ENCODE measurements at regions not wholly inside any gene's neighbourhood (a gene's known extent, or its start where the extent isn't known, plus 50 kb on each side); places are given as distances from the start of the nearest gene placed in this dataset.

DNA sequence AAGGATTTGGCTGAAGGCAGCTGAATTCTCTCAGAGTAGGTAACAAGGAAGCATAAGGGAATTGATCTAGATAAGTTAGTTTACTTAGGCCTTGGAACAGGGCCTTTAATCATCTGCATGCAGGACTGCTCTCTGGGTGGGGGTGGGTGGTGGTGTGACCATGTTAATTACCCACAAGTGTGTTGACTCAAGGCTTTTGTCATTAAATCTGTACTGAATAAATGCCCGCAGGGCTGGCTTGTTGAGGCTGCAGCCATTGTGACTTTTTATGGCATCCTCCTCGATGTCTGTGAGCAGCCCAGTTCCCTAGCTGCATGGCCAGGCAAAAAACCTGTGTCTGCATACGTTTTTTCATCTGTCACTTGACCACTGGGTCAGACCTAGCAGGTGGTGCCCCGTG lies 63.5 kb upstream of the ASCC3 start:
- DNase-seq (ENCODE audit: low read depth) = no peak

DNA sequence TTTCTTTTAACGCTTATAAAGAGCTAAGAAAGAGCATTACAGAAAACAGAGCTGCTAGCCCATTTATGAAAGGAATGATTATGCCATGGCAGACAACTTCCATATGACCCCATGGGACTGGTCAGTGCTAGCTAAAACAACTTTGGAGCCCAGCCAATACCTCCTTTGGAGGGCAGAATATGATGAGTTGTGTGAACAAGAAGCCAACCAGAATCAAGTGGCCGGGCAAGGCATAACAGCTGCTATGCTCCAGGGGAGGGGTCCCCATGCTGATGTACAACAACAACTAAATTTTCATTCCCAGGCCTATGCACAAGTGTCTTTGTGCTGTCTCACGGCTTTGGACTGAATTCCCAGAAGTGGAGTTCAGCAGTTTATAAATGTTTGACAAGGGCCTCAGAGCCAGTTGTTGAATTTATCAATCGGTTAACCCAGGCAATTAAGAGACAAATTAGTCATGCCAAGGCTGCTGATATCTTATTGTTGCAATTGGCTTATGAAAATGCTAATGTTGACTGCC lies 65.0 kb upstream of the ASCC3 start:
- no peak for DNase-seq (ENCODE audit: low read depth)

DNA sequence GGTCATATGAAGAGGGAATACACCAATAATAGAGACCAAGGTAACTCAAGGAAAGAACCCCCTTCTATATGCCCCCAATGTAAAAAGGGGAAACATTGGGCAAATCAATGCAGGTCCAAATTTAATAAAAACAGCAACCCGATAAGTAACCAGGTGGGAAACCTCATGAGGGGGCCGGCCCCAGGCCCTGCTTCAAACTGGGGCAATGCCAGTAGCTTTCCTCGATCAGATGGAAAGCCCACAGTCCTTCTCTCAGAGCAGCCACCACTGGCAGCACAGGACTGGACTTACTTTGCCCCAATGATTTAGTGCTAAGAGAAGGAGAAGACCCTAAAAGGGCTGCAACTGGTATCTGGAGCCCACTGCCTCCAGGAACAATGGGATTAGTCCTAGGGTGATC lies 65.6 kb upstream of the ASCC3 start:
- DNase-seq (ENCODE audit: low read depth) = no peak

DNA sequence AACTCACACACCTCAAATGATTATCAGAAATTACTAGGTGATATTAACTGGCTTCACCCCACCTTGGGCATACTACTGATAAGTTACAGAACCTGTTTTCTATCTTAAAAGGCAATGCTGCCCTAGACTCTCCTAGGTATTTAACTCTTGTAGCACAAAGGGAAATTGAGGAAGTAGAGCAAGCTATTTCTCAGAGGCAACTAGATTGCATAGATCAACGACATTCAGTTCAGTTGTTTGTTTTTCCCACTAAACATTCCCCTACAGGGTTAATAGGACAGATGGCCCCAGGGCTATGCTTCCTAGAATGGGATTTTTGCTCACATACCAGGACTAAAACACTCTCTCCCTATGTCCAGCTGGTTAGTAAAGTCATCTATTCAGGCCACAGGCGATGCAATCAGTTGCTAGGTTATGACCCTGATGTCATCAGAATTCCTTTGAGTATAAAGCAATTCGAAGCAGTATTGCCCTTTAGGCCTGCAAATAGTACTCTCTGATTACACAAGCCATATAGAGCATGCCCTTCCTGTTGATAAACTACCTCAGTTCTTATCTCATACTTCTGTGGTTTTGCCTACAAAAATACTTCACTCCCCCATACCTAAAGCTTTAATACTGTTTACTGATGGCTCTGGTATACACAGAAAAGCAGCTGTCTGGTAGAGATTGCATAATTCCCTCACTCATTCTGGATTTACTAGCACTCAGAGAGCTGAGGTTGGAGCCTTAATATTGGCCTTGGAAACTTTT lies 67.4 kb upstream of the ASCC3 start:
- DNase-seq (ENCODE audit: low read depth) = no peak

DNA sequence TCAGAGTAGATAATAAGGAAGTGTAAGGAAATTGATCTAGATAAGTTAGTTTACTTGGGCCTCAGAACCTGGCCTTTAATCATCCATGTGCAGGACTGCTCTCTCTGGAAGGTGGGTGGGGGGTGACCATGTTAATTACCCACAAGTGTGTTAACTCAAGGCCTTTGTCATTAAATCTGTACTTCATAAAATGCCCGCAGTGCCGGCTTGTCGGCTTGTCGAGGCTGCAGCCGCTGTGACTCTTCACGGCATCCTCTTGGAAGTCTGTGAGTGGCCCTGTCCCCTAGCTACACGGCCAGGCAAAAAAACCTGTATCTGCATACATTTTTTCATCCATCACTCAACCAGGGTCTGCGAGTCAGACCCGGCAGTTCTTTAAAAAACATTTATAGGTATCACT lies 70.9 kb upstream of the ASCC3 start:
- DNase-seq (ENCODE audit: low read depth) = no peak

DNA sequence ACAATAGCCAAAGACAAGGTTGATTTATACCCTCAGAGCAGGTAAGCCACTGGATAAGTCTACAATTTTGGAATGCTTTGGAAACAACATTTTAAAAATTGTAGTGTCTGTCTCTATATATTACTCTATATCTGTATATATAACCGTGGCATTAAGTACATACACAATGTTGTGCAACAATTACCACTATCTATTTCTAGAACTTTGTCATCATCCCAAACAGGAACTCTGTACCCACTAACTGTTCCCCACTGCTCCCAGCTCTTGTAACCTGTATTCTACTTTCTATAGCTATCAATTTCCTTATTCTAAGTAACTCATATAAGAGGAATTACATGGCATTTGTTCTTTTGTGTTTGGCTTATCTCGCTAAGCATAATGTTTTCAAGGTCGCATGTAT lies 78.2 kb upstream of the ASCC3 start:
- no peak for DNase-seq (ENCODE audit: low read depth)

DNA sequence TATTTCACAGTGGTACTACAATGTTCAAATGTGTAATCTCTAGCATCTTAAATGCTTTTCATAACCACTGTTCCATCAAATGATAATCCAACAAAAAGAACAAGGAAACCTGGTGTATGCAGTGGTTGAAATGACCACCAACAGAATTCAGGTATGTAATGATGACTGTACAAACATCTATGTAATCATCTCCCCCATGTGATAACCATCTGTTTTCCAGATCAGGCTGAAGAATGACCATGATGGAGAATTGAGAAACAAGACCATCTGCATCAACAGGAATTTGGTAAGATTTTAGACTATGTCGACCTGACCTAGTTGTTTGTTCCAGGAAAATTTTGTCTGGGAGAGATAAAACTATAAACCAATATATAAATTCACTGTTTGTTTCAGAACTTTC lies 81.3 kb upstream of the ASCC3 start:
- no peak for DNase-seq (ENCODE audit: low read depth)

DNA sequence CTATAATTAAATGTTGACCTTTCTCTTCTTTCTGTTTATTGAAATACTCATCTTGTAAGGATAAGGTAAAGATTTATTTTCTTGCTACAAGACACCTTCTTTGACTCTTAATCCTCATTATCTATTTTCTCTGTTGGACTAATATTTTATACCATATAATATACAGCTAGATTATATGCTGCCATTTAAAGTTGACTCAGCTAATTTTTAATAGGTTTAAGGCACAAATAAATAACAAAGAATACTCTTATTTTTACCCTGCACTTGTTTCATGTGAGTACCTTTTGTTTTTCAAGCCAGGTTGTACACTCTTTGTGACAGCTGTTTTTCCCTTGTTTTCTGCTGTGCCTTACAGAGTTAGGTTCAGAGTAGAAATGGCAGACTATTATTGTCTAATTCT lies 83.9 kb upstream of the ASCC3 start:
- DNase-seq (ENCODE audit: low read depth) = no peak

DNA sequence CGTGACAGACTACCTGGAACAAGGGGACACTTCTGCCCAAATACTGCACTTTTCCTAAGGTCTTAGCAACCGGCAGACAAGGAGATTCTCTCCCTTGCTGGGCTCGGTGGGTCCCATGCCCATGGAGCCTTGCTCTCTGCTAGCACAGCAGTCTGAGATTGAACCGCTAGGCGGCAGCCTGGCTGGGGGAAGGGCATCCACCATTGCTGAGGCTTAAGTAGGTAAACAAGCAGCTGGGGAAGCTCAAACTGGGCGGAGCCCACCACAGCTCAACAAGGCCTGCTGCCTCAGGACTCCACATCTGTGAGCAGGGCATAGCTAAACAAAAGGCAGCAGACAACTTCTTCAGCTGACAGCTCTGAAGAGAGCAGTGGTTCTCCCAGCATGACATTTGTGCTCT lies 87.8 kb upstream of the ASCC3 start:
- no peak for DNase-seq (ENCODE audit: low read depth)

DNA sequence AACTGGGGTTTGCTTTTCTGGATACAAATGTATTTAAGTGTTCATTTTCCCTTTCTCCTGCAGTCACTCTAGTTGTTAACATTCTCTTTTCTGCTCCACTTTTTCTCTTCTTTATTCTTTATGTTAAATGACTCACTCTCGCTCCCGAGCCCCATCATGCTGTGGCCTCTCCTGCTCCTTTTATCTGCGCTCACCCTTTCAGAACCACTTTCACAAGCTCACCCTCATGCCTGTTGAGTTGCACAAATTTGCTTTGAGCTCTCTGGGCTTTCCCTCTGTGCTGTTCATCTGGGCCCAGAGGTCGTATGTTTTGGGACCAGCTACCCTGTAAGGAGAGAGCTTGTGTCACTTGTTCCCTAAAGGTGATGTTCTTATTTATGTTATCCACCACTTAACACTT lies 98.1 kb upstream of the ASCC3 start:
- no peak for DNase-seq (ENCODE audit: low read depth)

DNA sequence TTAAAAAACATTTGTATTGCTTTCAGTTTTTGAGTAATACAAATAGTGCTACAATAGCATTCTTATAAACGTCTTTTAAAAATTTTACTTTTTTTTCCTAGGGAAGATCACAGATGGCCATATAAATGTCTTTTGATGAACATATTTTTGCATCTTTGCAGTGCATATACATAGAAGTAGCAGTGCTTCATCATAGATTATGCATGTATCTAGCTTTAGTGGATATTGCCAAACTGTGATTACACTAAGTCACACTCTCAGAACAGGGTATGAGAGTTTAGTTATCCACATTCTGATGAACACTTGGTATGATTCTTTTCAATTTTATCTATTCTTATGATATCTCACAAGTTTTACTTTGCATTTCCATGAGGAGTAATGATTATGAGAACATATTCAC lies 99.8 kb upstream of the ASCC3 start:
- no peak for DNase-seq (ENCODE audit: low read depth)

DNA sequence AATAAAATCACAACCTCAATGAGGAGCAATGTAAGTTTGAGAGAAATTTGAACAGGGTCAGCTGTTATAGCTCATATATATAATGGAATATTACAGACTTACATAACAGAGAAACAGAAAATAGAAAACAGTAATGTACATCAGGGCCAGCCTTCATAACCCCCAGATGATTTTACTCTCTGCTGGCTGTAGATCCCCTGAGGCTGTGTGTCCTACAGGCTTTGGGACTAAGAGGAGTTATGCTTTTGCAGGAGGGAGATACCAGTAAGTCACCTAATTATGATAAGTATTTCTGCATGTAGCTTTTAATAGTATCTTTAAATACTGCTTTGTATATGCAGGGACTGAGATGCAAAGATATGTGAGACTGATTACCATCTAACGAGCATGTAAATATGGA lies 105.8 kb upstream of the ASCC3 start:
- no peak for DNase-seq (ENCODE audit: low read depth)

DNA sequence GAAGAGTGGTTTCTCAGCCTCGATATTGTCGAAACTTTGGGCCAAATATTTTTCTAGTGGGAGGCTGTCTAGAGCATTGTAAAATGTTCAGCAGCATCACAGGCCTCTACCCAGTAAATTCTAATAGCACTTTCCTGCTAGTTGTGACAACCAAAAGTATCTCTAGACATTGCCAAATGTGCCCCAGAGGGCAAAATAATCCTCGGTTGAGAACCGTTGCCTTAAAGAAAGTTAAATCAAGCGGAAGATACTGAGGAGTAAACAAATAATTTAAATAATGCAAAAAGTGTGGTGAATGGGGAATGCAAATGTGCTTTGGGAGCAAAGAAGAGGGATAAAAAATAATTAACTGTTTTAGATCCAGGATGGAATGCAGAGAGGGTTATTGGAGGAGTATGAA lies 106.4 kb upstream of the ASCC3 start:
- DNase-seq (ENCODE audit: low read depth) = no peak

DNA sequence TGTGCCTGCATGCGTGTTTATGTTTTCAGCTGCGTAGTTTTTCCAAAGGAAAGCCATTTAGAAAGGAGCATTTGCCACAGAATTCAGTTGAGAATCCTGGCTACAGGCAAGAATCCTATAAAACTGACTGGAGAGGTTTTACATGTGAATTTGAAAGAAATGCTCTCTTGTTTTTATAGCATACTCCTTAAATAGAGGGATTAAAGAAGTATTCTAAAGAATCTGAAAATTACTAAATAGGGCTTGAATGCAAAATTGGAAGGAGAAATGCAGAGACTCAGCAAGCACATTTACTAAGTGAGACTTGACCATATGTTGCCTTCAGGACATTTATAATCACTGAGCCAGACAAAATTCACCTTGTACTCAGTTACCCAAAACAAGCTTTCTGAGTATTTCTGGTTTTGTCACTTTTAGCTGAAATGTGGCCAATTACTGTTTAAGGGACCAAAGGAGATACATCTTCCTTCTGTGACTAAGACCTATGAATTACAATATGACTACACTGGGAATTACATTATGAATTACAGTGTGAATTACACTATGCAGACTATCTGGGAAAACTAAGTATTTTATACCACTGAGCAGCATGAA lies 107.4 kb upstream of the ASCC3 start:
- DNase-seq (ENCODE audit: low read depth) = no peak

DNA sequence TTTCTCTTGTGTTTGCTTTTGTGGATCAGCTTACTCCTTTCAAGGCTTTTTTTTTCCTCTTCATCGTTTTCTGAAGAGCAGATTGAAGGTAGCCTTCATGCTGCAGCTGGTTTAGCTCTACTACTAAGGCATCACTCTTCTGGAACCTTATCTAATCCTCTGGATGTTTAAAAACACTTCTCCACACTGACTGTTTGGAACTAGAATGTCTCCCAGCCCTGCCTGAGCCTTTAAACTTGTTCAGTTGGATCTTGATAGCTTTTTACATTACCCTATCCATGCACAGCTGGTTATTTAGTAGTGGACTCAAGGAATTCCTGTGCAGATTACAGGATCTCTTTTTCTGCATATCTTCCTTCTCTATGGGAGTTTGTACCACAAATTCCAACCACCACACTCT lies 108.9 kb upstream of the ASCC3 start:
- no peak for DNase-seq (ENCODE audit: low read depth)

DNA sequence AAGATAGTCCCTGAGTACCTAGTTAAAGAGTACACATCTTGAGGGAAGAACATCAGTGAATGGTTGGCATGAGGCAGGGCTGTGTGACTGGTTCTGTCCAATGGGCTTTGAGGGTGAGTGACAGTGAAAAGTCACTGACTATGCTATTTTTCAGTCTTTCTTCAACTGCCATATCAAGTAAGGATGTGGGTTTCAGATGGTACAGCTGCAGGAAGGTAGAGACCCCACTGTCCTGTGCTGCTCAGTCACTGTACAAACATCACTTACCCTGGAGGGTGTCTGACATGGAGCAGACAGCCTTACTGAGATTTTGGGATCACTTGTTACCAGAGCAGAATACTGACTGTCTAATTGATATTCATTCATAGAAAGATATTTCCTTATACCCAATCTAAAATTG lies 115.3 kb upstream of the ASCC3 start:
- no peak for DNase-seq (ENCODE audit: low read depth)

DNA sequence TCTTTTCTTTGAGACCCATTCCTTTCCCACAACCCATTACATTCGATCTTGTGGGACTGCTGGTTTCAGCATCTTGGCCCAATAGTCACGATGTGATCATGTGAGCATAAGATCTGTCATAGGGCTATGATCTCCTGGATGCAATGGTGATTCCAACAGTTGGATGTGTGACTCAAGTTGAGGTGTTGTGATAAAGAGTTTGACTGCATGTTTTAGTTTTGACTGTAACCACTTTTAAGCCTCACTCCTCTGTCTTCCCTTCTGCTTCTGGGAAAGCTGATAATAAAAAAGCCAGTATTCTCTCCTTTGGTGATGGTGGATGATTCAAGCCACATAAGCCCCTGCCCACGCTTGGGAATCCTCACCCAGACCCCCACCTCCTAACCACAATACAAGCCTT lies 117.0 kb upstream of the ASCC3 start:
- no peak for DNase-seq (ENCODE audit: low read depth)

DNA sequence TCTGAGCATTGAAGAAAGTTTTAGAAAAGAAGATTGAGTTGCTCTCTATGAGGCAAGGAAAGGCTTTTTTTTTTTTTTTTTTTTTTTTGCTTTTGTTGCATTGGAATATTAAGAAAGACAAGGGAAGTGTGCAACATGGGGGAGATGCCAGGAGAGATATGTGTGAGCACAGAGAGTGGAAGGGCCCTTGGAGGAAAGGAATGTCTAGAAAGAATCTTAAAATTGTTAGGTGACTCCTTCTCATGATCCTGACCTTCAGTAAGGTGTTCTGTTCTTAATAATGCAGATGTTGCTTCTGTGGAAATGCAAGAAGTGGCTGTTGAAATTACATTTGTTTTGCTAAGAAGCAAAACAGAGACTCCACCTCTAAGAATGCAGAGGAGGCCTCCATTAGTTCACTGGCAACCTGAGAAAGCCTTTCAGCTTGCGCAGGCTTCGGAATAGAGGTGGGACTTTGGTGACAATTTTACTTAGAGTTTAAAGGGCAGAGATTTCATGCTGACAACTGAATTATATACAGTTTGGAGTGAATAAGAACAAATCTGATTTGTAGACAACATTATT lies 118.0 kb upstream of the ASCC3 start:
- DNase-seq (ENCODE audit: low read depth) = no peak

DNA sequence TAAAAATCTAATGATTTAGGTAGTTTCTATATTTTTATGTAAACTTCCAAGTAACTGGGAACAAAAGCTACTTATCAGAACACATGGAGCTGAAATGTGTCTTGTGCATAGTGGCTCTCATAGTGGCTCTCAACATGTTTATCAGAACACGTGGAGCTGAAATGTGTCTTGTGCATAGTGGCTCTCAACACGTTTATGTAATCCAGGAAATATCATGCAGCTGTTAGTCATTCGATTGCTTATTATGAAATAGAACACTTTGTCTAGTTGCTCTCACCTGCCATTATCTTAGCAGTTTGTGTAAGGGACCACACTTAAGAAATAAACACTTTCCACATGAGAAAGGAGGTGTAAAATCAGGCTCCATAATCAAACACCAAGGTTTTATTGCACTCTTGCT lies 119.2 kb upstream of the ASCC3 start:
- no peak for DNase-seq (ENCODE audit: low read depth)

DNA sequence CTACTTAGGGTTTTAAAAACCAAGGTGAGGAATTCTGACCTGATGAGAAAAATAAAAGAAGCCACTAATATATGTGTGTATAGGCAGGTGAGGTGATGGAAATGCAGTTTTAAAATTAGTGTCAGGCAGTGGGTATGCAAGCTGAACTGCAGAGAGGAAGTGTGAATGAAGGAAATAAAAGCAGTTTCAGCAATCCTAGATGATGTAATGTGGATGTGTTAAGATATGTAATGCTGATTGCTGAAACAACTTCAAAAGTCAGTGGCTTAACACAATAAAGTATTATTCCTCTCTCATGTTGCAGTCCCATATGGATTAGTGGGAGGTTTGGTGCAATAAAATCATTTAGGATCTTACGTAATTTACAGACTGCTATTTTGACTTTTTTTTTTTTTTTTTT lies 119.9 kb upstream of the ASCC3 start:
- no peak for DNase-seq (ENCODE audit: low read depth)

DNA sequence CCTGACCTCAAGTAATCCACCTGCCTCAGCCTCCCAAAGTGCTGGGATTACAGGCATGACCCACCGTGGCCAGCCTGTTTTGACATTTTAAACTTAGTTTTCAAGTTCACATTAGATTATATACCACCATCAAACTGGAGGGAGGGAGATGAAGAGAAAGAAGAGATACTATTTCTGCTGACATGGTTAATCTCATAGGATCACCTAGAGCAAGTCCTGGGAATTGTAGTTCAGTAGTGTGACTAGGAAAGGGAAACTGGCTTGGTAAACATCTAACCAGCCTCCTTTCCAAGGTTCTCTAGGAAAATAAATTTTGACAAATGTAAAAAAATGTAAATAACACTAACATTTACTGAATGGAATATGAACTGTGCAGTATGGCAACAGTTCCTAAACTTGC lies 120.5 kb upstream of the ASCC3 start:
- DNase-seq (ENCODE audit: low read depth) = no peak

DNA sequence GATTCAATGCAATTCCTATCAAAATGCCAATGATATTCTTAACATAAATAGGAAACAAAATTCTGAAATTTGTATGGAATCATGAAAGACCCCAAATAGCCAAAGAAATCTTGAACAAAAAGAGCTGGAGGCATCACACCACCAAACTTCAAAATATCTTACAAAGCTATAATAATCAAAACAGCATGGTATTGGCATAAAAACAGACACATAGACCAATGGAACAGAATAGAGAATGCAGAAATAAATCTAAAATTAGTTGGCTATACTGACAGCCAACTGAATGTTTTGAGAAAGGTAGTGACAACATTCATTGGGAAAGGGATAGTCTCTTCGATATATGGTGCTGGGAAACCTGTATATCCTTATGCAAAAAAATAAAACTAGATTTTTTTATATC lies 121.9 kb upstream of the ASCC3 start:
- DNase-seq (ENCODE audit: low read depth) = no peak

DNA sequence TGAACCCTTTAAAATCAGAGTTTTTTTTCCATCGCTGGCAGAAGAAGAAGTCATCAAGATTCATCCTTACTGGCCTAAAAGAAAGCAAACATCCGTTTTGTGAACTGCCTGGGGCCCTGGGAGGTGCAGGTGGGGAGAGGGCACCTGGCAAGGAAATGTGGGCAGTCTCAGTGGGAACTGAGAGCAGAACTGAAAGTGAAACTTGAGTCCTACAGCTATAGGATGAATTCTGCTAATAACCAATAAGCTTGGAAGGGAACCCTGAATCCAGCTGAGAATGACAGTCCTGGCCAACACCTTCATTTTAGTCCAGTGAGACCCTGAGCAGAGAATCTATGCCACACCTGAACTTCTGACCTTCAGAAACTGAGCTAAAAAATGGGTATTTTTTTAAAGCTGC lies 130.1 kb upstream of the ASCC3 start:
- DNase-seq (ENCODE audit: low read depth) = no peak
